GM21367 (cell line): ENCODE measurements at regions not wholly inside any gene's neighbourhood (a gene's known extent, or its start where the extent isn't known, plus 50 kb on each side); places are given as distances from the start of the nearest gene placed in this dataset.
A peak's percentile ranks its signal among the peaks of the same experiment; 100 is the strongest.

Source experiments
- ATAC-seq: cut with Tn5 transposase; IDR thresholded peaks from one replicate; pipeline ENCODE4 v1.9.1; 2021; ENCODE audit not compliant: unreplicated experiment

GRCh38 chr20:16175322-16175961 is 397.8 kb downstream of the KIF16B start:
- no peak for ATAC-seq

GRCh38 chr20:16174311-16174710 is 398.9 kb downstream of the KIF16B start:
- ATAC-seq = no peak

DNA sequence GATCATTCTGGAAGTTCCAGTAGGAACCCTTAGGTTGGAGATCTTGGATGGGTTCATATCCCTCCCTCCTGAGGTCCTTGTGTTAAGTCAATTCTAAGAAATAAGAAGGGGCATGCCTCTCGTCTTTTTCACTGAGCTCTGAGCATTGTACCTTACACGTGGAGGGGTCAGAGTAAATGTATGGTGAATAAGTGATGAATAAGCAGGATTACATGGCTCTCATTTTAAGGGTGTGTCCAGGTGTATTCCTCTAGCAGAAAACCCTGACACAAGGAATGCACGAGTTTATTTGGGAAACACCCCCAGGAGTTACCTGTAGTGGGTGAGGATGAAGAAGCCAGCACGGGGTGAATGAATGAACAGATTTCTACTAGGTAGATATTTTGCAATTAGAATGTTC is 400.2 kb downstream of the KIF16B start:
- no peak for ATAC-seq

DNA sequence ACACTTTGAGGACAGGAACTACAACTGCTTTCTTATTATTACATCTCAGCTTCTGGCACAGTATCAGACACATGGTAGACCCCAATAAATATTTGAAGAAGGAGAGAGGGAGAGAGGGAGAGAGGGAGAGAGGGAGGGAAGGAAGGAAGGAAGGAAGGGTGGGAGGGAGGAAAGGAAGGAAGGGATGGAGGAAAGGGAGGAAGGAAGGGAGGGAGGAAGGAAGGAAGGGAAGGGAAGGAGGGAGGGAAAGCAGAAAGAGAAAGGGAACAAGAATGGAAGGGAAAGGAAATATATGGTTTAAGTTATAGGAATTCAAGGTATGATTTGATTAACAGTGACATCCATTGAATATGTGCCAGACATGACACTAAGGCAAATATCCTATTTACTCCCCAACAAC is 402.1 kb downstream of the KIF16B start:
- no peak for ATAC-seq

DNA sequence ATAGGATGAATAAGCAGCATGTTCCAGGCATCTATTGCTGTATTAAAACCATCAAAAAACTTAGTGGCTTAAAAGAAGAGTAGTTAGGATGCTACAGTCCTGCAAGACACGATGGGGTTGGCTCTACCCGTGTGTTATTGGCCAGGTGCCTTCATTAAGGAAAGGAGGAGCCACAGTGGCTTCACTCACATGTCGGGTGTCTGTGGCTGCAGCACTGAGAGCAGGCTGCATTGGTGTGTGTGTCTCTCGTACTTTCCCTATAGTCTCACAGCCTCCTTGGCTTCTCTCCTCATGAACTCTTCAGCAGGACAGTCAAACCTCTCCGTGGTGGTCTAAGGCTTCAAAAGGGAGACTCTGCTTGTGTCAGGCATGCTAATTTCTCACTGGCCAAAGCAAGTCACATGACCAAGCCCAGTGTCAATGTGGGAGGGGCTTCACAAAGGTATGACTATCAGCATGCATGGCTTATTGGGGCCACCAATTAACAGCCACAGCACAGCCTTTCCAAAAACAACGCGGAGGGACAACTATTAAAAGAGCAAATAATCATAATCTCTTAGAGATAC is 402.8 kb downstream of the KIF16B start:
- no peak for ATAC-seq

GRCh38 chr20:16167423-16168130 is 405.7 kb downstream of the KIF16B start:
- no peak for ATAC-seq

- ATAC-seq = no peak
Measured at GRCh38 chr20:16166737-16167136, 406.5 kb downstream of the KIF16B start.

GRCh38 chr20:16158976-16159286 is 414.3 kb downstream of the KIF16B start:
- ATAC-seq = peak; percentile 46

- peak; percentile 92 for ATAC-seq
Measured at GRCh38 chr20:16158090-16158975, 414.9 kb downstream of the KIF16B start.

GRCh38 chr20:16147916-16148315 is 425.3 kb downstream of the KIF16B start:
- ATAC-seq = no peak

- no peak for ATAC-seq
Measured at GRCh38 chr20:16147216-16147615, 426.0 kb downstream of the KIF16B start.

- ATAC-seq = no peak
Measured at GRCh38 chr20:16145919-16146318, 427.3 kb downstream of the KIF16B start.

DNA sequence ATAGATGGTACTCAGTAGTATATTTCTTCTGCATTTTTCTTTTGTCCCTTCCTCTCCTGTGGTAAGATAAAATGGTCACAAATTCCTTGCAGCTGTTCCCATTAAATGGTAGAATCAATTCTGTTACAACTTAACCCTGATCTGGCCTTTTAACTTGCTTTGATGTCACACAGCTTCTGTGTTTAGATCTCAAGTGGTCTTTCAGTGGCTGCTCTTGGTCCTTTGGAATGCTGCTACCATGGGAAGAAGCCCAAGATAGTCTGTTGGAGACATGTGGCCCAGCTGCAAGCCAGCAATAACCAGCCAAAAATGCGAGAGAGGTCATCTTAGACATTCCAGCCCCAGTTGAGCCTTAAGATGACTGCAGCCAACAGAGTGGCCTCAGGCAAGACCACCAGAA is 429.7 kb downstream of the KIF16B start:
- ATAC-seq = no peak

DNA sequence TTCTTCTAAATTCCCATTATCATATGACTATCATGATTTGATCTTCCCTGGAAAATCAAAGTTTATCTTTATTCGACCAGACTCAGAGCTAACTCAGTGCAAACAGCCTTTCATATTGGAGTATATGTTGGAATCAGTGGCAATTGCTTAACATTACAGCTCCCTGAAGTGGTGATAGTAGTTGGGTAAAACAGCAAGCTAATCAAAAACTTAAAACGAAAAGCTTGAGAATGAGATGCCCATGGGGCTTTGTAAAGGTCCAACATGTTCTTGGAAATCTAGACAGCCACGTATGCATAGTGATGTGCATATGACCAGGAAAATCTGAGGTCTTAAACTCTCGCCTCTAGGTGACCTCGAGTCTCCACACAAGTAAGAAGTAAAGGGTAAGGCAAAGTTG is 437.6 kb downstream of the KIF16B start:
- no peak for ATAC-seq

GRCh38 chr20:16132036-16132798 is 441.0 kb downstream of the KIF16B start:
- ATAC-seq = no peak

- ATAC-seq = no peak
Measured at GRCh38 chr20:16129411-16129810, 443.8 kb downstream of the KIF16B start.

DNA sequence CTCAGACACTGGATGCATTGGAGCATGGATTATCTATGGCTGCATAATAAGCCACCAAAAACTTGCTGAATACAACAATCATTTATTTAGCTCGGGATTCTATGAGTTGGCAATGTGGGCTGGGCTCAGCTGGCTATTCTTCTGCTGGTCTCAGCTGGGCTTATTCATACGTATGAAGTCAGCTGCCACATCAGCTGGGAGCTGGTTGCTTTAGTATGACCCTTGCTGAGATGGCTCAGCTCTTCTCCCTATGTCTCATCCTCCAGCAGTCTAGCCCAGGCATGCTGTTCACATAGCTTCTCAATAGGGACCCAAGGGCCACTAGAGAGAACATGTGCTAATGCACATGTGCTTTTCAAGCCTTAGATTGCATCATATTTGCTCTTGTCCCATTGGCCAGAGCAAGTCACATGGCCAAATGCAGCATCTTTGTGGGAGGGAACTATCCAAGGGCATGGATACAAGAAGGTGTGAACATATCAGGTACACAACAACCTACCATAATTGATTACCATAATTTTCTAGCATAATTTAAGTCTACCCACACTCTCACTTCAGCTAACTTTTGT is 444.6 kb downstream of the KIF16B start:
- ATAC-seq = no peak

DNA sequence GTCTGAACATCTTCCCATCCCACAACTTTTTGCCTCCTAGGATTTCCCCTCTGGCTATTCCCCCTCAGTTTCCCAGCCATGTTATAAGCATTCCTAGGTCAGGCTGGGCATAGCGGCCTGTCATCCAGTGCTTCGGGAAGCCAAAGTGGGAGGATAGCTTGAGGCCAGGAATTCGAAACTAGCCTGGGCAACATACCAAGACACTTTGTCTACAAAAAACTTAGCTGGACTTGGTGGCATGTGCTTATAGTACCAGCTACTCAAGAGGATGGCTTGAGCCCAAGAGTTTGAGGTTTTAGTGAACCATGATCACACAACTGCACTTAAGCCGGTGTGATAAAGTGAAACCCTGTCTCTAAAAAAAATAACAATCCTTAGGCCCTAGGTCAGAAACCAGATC is 447.4 kb downstream of the KIF16B start:
- ATAC-seq = no peak

DNA sequence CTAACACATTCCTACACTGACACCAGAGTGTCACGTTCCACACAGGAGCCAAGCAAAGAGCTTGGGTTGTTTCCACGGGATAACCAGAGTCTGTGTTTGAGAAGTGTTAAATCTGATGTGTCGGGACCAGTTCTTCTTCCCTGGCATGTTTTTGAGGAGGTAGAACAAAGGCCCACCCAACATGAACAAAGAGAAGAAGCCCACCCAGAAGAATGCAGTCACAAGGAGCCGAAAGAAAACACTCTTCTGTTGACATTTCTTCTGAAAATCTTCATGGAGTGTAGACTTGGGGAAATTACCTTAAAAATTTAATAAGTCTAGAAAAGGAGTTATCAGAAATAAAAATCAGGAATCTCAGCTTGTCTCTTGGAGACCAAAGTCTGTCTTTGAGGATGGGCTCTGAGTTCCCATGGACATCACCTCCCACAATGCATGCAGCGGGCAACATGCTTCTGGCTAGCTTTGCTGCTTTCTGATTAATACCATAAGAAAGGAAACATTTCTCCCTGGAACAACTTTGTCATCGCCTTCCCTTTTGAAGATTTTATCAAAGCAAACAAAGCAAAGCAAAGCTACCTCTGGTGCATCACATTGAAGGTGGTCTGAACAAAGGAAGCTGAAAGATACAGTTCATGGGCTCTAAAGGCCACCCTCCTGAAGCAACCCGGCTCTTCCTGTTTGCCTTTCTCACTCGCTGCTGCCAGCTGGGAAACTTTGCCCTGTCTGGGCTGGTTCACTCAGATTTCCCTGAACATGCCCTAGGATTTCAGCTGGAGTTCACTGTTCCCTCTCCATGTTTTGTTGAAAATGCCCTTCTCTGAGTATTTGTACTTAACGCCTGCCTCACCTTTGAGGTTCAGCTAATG is 448.1 kb downstream of the KIF16B start:
- ATAC-seq = no peak

GRCh38 chr20:16124491-16124890 is 448.8 kb downstream of the KIF16B start:
- no peak for ATAC-seq
